Activated CD8-positive, alpha-beta T cell treated with anti-CD3 and anti-CD28 coated beads for 36 hours (primary cell): ENCODE measurements at regions not wholly inside any gene's neighbourhood (a gene's known extent, or its start where the extent isn't known, plus 50 kb on each side); places are given as distances from the start of the nearest gene placed in this dataset.

ENCODE experiments used
- ATAC-seq: fragments of 200-7000 bp; cut with Tn5 transposase; one replicate; pipeline ENCODE4 v1.10.0; 2021; ENCODE audit warnings: mild to moderate bottlenecking, moderate library complexity
- CTCF ChIA-PET: fragments of 350-600 bp; sonication (Branson Sonifier 250); formaldehyde crosslinking; loops from one replicate; lab custom pipeline; 2021; ENCODE audit warnings: antibody characterized with exemption; lab: Charles Lee
- POLR2A ChIA-PET: fragments of 350-600 bp; sonication (Branson Sonifier 250); formaldehyde crosslinking; loops from one replicate; lab custom pipeline; 2021; ENCODE audit warnings: antibody characterized with exemption; lab: Charles Lee
- DNase-seq: peaks from one replicate; pipeline ENCODE4 v3.0.0-alpha.2; 2020
- H3K27ac Mint-ChIP-seq: one replicate; pipeline ENCODE4 v1.8.0; 2021; ENCODE audit warnings: mild to moderate bottlenecking, mixed read lengths
- H3K27me3 Mint-ChIP-seq: one replicate; pipeline ENCODE4 v1.8.0; 2021; ENCODE audit warnings: mixed read lengths
- H3K36me3 Mint-ChIP-seq: one replicate; pipeline ENCODE4 v1.8.0; 2021; ENCODE audit warnings: low read depth, mixed read lengths
- H3K4me1 Mint-ChIP-seq: one replicate; pipeline ENCODE4 v1.8.0; 2021; ENCODE audit warnings: low read depth, mixed read lengths
- H3K4me3 Mint-ChIP-seq: one replicate; pipeline ENCODE4 v1.8.0; 2021; ENCODE audit warnings: mild to moderate bottlenecking, moderate library complexity, mixed read lengths
- H3K9me3 Mint-ChIP-seq: one replicate; pipeline ENCODE4 v1.8.0; 2021; ENCODE audit warnings: mixed read lengths
- CTCF ChIP-seq: fragments of 200-600 bp; IDR thresholded peaks from one replicate; pipeline ENCODE4 v1.8.0; 2022; ENCODE audit warnings: antibody characterized with exemption, mild to moderate bottlenecking
- intact Hi-C: fragments of 100-400 bp; cut with micrococcal nuclease; formaldehyde crosslinking; loops from one replicate; pipeline ENCODE4 v1.10.0; 2022

DNA sequence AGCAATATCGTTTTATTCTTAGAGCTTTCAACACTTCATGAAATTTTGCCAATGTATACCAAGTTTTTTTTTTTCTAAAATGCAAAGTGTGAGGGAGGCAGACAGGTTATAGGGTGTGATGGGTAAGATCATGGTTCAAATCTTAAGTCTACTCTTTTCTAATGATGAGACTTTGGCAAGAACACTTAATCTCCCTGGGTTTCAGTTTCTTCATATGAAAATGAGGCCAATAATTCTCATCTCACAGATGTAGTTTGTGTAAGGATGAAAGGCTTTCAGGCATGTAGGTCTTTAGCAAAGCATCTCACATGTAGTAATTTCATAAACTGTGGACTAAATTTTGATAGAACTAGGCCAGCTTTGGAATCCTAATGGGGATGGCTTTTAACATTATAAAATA, 457.1 kb downstream of the QKI start:
- Mint-ChIP-seq H3K27ac (no peak overlapping the region), H3K9me3 (no peaks in the 10 kb centered on the region), H3K27me3 (peaks cover 6% of the 10 kb centered on the region), H3K4me1 (no peaks in the 10 kb centered on the region), H3K36me3 (no peaks in the 10 kb centered on the region), H3K4me3 (no peak overlapping the region)
- CTCF ChIA-PET = no interaction called here
- DNase-seq (no peak), ATAC-seq (no peak)
- intact Hi-C loops = no loop called here
- TF ChIP-seq CTCF = no peak
- POLR2A ChIA-PET = no interaction called here

- Mint-ChIP-seq H3K4me3 (no peak overlapping the region), H3K4me1 (no peaks in the 10 kb centered on the region), H3K9me3 (no peaks in the 10 kb centered on the region), H3K27ac (no peak overlapping the region), H3K36me3 (no peaks in the 10 kb centered on the region), H3K27me3 (peaks cover 6% of the 10 kb centered on the region)
- no peak for DNase-seq
- ChIA-PET CTCF (interaction anchor here (0.7 kb wide), 1 partner anchor 271 kb away, joined by 4 read pairs; no protein-coding TSS in a partner anchor), POLR2A (no interaction called here)
- intact Hi-C loops = no loop called here
- ATAC-seq = no peak
- no peak for TF ChIP-seq CTCF
Observed at GRCh38 chr6:163867518-163868292, 453.2 kb downstream of the QKI start.

- no peak overlapping the region for H3K4me3 Mint-ChIP-seq
- peaks cover 8% of the 10 kb centered on the region for H3K27me3 Mint-ChIP-seq
- ATAC-seq (no peak), DNase-seq (no peak)
- no peaks in the 10 kb centered on the region for H3K9me3 Mint-ChIP-seq
- no peak overlapping the region for H3K27ac Mint-ChIP-seq
- intact Hi-C loops = no loop called here
- no peak for TF ChIP-seq CTCF
- ChIA-PET POLR2A (no interaction called here), CTCF (no interaction called here)
- no peaks in the 10 kb centered on the region for H3K36me3 Mint-ChIP-seq
- no peaks in the 10 kb centered on the region for H3K4me1 Mint-ChIP-seq
Observed at GRCh38 chr6:163866192-163866591, 451.7 kb downstream of the QKI start.

- Mint-ChIP-seq H3K4me1 (no peaks in the 10 kb centered on the region), H3K9me3 (no peaks in the 10 kb centered on the region), H3K36me3 (no peaks in the 10 kb centered on the region), H3K27me3 (peaks cover 14% of the 10 kb centered on the region), H3K4me3 (no peak overlapping the region), H3K27ac (no peak overlapping the region)
- ChIA-PET CTCF (no interaction called here), POLR2A (no interaction called here)
- intact Hi-C loops = no loop called here
- ATAC-seq (no peak), DNase-seq (no peak)
- TF ChIP-seq CTCF = no peak
Observed at GRCh38 chr6:163863565-163863964, 449.0 kb downstream of the QKI start.

- Mint-ChIP-seq H3K4me1 (no peaks in the 10 kb centered on the region), H3K4me3 (no peak overlapping the region), H3K27me3 (peaks cover 16% of the 10 kb centered on the region), H3K36me3 (no peaks in the 10 kb centered on the region), H3K9me3 (no peaks in the 10 kb centered on the region), H3K27ac (no peak overlapping the region)
- intact Hi-C loops = no loop called here
- ATAC-seq (no peak), DNase-seq (no peak)
- POLR2A ChIA-PET = no interaction called here
- CTCF ChIA-PET = no interaction called here
- no peak for TF ChIP-seq CTCF
Observed at GRCh38 chr6:163862701-163863100, 448.2 kb downstream of the QKI start.
